Activated naive CD4-positive, alpha-beta T cell treated with anti-CD3 and anti-CD28 coated beads for 36 hours (primary cell): ENCODE measurements at regions not wholly inside any gene's neighbourhood (a gene's known extent, or its start where the extent isn't known, plus 50 kb on each side); places are given as distances from the start of the nearest gene placed in this dataset.

ENCODE experiments used
- CTCF ChIA-PET: fragments of 350-600 bp; sonication (Branson Sonifier 250); formaldehyde crosslinking; loops from one replicate; lab custom pipeline; 2021; ENCODE audit warnings: antibody characterized with exemption; lab: Charles Lee
- DNase-seq: peaks from one replicate; pipeline ENCODE4 v3.0.0-alpha.2; 2020
- H3K27ac Mint-ChIP-seq: one replicate; pipeline ENCODE4 v1.8.0; 2021; ENCODE audit warnings: mild to moderate bottlenecking, mixed read lengths
- H3K27me3 Mint-ChIP-seq: one replicate; pipeline ENCODE4 v1.8.0; 2021; ENCODE audit warnings: low read depth, mixed read lengths
- H3K36me3 Mint-ChIP-seq: one replicate; pipeline ENCODE4 v1.8.0; 2021; ENCODE audit warnings: low read depth, mixed read lengths
- H3K4me1 Mint-ChIP-seq: one replicate; pipeline ENCODE4 v1.8.0; 2021; ENCODE audit warnings: low read depth, mixed read lengths
- H3K4me3 Mint-ChIP-seq: one replicate; pipeline ENCODE4 v1.8.0; 2021; ENCODE audit warnings: mild to moderate bottlenecking, moderate library complexity, mixed read lengths
- H3K9me3 Mint-ChIP-seq: one replicate; pipeline ENCODE4 v1.8.0; 2021; ENCODE audit warnings: mixed read lengths
- intact Hi-C: fragments of 100-400 bp; cut with micrococcal nuclease; formaldehyde crosslinking; loops from one replicate; pipeline ENCODE4 v1.15.1; 2023

DNA sequence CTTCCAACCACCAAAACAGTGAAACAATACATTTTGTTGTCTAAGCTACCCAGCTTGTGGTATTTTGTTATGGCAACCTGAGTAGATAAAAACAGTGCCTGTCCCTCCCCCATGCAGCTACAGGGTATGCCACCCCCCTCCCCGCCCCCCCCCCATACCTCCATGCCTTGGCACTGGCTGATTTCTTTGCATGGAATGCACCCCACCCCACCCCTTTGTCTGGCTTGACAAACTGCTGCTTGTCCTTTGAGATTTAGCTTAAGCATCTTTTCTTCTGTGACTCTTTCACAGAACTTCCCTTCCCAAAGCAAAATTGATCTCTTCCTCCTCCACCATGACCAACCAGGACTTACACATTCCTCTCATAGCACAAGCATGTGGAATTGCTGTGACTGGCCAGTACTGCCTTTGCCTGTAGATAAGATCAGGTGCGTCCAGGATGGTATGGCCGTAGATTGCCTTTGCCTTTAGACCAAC is 64.6 kb upstream of the ADGRF1 start:
- Mint-ChIP-seq H3K4me3 (no peak overlapping the region), H3K4me1 (no peaks in the 10 kb centered on the region), H3K27ac (no peak overlapping the region), H3K36me3 (no peaks in the 10 kb centered on the region), H3K27me3 (peaks cover 11% of the 10 kb centered on the region), H3K9me3 (no peaks in the 10 kb centered on the region)
- CTCF ChIA-PET: no interaction called here
- DNase-seq: no peak
- intact Hi-C loops: no loop called here

DNA sequence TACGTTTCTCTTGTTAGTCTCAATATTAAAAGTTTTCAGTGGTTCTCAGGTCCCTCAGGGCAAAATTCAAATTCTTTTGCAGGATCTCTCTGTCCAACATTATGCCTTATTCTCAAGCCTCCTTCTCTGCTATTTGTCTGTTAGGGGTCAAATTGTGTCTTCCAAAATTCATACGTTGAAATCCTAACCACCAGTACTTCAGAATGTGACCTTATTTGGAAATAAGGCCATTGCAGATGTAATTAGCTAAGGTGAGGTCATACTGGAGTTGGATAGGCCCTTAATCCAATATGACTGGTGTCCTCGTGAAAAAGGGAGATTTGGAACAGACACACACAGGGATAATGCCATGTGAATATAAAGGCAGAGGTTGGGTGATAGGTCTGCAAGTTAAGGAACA is 64.1 kb upstream of the ADGRF1 start:
- Mint-ChIP-seq H3K9me3 (no peaks in the 10 kb centered on the region), H3K27ac (no peak overlapping the region), H3K27me3 (peaks cover 11% of the 10 kb centered on the region), H3K4me3 (no peak overlapping the region), H3K36me3 (no peaks in the 10 kb centered on the region), H3K4me1 (no peaks in the 10 kb centered on the region)
- no peak for DNase-seq
- CTCF ChIA-PET: interaction anchor here (0.6 kb wide), 1 partner anchor 559 kb away, joined by 4 read pairs; no protein-coding TSS in a partner anchor
- intact Hi-C loops: no loop called here

DNA sequence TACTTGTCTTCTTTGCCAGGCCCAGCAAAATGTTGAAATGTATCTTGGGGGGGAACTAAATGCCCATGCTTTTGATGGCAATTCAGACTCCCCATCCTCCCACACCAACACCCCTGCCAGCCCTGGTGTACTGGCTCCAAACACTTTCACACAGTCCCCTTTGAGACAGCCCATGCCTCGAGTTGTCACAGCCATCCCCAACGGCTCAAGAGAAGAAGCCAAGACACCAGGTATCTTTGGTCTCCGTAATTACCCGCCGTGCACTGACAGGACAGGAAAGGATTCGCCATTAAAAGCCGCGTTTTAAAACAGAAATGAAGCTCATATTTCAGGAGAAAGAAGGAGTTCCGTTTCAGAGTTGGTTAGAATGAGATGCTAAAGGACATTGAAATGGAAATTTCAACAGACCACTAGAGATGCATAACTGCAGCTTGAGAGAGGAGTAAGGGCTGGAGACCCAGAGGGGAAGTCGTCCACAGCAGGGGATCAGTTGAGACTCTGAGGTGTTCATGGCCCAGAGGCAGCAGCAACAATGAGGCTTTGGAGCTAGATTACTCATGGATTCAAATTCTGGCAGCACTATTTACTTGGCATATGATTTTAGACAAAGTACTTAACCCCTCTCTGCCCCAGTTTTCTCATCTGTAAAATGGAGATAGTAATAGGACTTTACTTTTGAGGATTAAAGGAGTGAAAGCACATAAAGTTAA is 63.5 kb upstream of the ADGRF1 start:
- Mint-ChIP-seq H3K27ac (no peak overlapping the region), H3K27me3 (peaks cover 11% of the 10 kb centered on the region), H3K4me3 (no peak overlapping the region), H3K36me3 (no peaks in the 10 kb centered on the region), H3K4me1 (no peaks in the 10 kb centered on the region), H3K9me3 (no peaks in the 10 kb centered on the region)
- intact Hi-C loops: no loop called here
- DNase-seq: no peak
- CTCF ChIA-PET: interaction anchor here (0.6 kb wide), 1 partner anchor 559 kb away, joined by 4 read pairs; no protein-coding TSS in a partner anchor

DNA sequence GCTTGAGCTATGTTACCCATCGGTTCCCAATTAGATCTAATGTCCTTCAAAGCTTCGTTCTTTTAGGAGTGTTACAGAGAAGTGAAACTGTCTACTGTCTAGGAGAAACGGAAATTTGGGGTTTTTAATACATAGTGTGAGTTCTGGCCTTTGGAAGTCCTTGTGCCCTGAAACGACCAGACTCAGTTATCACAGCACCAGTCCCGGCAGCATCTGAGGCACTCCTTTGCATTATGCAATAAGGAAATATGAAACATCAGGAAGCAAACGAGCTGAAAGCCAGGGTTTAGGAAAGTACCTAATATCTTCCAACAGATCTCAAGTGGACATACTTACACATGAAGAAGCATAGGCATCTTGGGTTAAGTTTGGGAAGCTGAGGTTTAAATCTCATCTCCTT is 61.8 kb upstream of the ADGRF1 start:
- peaks cover 6% of the 10 kb centered on the region for H3K27me3 Mint-ChIP-seq
- intact Hi-C loops: no loop called here
- no peaks in the 10 kb centered on the region for H3K36me3 Mint-ChIP-seq
- no peaks in the 10 kb centered on the region for H3K4me1 Mint-ChIP-seq
- CTCF ChIA-PET: interaction anchor here (1.1 kb wide), 1 partner anchor 207 kb away, joined by 3 read pairs; no protein-coding TSS in a partner anchor
- no peak overlapping the region for H3K4me3 Mint-ChIP-seq
- H3K9me3 Mint-ChIP-seq: no peaks in the 10 kb centered on the region
- no peak overlapping the region for H3K27ac Mint-ChIP-seq
- no peak for DNase-seq

DNA sequence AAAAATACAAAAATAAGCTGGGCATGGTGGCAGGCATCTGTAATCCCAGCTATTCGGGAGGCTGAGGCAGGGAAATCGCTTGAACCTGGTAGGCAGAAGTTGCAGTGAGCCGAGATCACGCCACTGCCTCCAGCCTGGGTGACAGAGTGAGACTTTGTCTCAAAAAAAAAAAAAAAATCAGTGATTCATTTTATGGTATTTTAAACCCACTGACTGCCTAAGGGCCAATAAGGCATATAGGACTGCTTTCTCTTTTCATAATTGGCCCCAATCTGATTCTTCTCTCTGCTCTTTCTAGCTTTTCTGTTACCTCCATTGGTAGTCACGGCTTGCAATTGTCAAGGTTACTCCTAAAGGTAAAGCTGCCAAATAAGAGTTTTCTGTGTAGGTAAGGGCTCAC is 60.2 kb upstream of the ADGRF1 start:
- Mint-ChIP-seq H3K4me1 (no peaks in the 10 kb centered on the region), H3K36me3 (no peaks in the 10 kb centered on the region), H3K27me3 (peaks cover 2% of the 10 kb centered on the region), H3K9me3 (no peaks in the 10 kb centered on the region), H3K27ac (no peak overlapping the region), H3K4me3 (no peak overlapping the region)
- CTCF ChIA-PET: no interaction called here
- intact Hi-C loops: no loop called here
- DNase-seq: no peak

DNA sequence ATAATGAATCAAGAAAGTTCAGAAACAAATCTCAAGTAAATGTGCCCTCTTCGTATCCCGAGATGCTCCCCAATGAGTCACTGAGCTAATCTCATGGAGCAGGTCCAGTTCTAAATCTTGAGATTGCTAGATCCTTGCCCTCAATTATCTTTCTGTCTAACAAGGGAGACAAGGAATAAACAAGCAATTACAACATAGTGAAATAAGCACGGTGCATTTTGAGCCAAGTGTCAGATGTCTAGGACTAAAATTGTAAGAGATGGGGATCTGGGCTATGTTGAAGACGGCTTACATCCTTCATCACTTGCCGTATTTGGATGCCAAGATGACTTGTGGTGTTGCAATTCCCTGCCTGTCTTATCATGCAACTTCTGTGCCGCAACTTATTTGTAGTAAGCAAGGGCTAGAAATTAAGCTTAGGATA is 56.5 kb upstream of the ADGRF1 start:
- intact Hi-C loops: no loop called here
- H3K4me3 Mint-ChIP-seq: no peak overlapping the region
- no peaks in the 10 kb centered on the region for H3K4me1 Mint-ChIP-seq
- H3K9me3 Mint-ChIP-seq: no peaks in the 10 kb centered on the region
- H3K27ac Mint-ChIP-seq: no peak overlapping the region
- DNase-seq: no peak
- peaks cover 4% of the 10 kb centered on the region for H3K27me3 Mint-ChIP-seq
- no peaks in the 10 kb centered on the region for H3K36me3 Mint-ChIP-seq
- CTCF ChIA-PET: interaction anchor here (0.7 to 4.0 kb wide), 3 partner anchors 207 to 259 kb away, joined by 4 to 31 read pairs (median 4); partner anchors contain the start of gene TNFRSF21

DNA sequence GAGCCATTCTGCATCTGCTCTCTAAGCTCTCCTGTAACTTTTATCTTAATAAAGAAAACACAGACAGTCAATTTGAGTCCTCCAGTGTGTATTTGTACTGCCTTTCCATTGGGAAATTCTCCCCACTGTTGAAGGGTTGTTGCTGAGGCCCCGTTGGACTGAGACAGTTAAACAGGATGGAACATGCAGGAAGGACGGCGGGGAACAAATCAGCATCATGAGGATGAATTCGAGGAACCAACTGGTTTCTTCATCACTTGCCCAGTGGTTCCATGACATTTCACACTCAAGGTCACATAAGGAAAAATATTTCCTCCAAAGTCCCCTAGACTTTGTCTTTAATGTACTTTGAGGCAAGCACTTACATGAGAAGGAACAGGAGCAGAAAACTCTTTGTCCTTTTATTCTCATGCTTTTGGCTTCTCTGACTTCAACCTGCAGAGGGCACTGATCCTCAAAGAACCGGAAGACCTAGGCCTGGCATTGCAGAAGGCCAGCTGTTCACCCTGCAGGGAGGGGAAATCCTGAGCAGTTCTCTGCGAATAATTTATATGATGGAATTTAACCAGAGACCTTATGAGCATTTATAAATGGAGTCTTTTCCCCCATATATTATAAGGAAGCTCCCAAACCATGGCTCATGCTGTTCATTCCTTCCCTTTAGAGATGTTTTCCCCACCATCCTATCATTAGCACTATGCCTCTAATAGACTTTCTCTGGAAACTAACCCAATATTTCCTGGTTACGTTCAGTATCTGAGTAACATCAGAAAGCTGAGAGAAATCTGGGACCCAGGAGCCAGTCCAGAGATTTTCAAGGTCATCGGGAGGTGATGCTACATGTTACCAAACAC is 55.2 kb upstream of the ADGRF1 start:
- Mint-ChIP-seq H3K27me3 (peaks cover 4% of the 10 kb centered on the region), H3K27ac (no peak overlapping the region), H3K4me1 (no peaks in the 10 kb centered on the region), H3K4me3 (no peak overlapping the region), H3K36me3 (no peaks in the 10 kb centered on the region), H3K9me3 (no peaks in the 10 kb centered on the region)
- intact Hi-C loops: loop anchor here (1.0 kb wide), 3 partner anchors 103 to 213 kb away; no protein-coding TSS in a partner anchor
- DNase-seq: peak; percentile 72
- CTCF ChIA-PET: interaction anchor here (0.7 to 4.0 kb wide), 5 partner anchors 40 to 217 kb away, joined by 3 to 31 read pairs (median 4); partner anchors contain the start of gene TNFRSF21

DNA sequence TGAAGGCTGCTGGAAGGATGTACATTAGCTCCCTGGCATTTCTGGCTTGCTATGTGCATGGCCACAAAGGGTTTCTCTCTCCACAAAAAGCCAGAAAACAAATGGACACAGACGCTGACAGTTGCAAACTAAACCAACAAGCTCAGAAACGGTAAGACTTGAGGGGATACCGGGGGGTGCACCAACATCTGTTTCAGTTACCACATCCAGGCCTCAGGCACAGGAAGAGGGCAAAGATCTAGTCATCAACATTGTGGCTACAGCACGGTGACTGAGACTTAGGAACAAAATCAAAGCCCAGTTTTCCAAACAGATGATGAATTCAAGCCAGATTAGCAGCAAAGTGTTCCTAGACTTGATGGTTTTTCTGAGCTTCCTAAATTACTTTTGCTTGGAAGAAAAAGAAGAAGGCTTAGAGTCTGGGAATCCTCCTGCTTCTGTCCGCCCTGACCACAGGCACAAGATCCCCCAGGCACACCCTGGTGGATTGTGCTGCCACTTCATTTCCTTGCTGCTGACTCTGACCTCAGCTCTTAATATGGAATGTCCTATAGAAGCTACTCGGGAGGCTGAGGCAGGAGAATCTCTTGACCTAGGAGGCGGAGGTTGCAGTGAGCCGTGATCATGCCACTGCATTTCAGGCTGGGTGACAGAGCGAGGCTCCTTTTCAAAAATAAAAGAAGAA is 54.2 kb upstream of the ADGRF1 start:
- intact Hi-C loops: no loop called here
- peaks cover 4% of the 10 kb centered on the region for H3K27me3 Mint-ChIP-seq

DNA sequence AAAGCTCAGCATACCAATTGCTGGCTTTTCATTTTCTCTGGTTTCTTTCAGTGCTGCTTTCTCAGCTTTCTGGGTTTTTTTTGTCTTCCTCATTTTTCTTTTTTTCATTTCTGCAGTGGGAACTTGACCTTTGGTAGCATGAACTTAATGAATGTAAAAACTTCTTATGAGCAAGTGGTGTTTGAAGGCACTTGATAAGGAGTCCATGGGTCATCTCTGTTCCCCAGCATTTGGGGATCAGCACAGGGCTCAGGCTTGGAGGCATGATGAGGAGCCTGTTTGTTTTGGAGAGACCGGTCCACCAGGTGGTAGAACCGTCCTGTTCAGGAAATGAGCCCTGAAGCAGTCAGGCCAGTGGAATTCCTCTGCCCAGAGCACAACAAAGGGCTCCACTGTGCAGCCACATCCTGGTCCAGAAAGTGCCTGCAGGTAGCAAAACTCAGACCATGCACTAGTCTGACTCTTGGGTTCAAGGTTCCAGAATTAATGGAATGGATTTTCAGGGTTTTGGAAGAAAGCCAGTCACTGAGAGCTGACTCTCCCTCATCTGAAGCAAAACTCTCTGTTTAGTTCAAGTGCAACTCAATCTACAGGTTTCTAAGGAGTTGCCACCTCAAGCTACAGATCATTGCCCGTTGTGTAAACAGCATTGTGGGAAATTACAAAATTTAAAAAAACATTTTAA is 52.3 kb upstream of the ADGRF1 start:
- Mint-ChIP-seq H3K4me1 (no peaks in the 10 kb centered on the region), H3K27ac (no peak overlapping the region), H3K4me3 (no peak overlapping the region), H3K9me3 (no peaks in the 10 kb centered on the region), H3K36me3 (no peaks in the 10 kb centered on the region), H3K27me3 (peaks cover 4% of the 10 kb centered on the region)
- CTCF ChIA-PET: interaction anchor here (0.7 to 1.6 kb wide), 2 partner anchors 28 to 215 kb away, joined by 3 read pairs; no protein-coding TSS in a partner anchor
- DNase-seq: no peak
- intact Hi-C loops: no loop called here

More for the DNA sequence above, 54.2 kb upstream of the ADGRF1 start:
- Mint-ChIP-seq H3K4me3 (no peak overlapping the region), H3K4me1 (no peaks in the 10 kb centered on the region), H3K27ac (no peak overlapping the region), H3K9me3 (no peaks in the 10 kb centered on the region), H3K36me3 (no peaks in the 10 kb centered on the region)
- DNase-seq: no peak
- CTCF ChIA-PET: interaction anchor here (0.8 to 4.0 kb wide), 3 partner anchors 22 to 218 kb away, joined by 3 to 31 read pairs (median 3); partner anchors contain the start of gene TNFRSF21

DNA sequence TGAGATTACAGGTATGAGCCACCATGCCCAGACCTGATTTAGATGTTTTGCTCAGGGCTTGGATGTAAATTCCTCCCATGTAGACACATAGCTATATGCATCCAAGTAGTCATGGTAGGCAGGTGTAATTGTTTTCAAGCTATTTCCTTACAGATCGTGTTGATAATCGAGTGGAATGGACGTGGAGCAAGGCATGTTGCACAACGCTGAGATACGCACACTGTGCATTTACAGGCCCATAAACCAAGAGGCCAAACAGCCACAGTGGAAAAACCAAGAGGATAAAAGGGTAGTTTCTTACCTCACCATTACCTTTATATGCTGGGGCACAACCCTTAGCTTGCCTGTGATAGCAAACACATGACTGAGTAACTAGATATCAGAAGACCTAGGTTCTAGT is 51.0 kb upstream of the ADGRF1 start:
- CTCF ChIA-PET: interaction anchor here (1.1 to 1.6 kb wide), 2 partner anchors 216 to 321 kb away, joined by 3 read pairs; no protein-coding TSS in a partner anchor
- Mint-ChIP-seq H3K27ac (no peak overlapping the region), H3K27me3 (peaks cover 4% of the 10 kb centered on the region), H3K4me1 (no peaks in the 10 kb centered on the region), H3K4me3 (no peak overlapping the region), H3K36me3 (no peaks in the 10 kb centered on the region), H3K9me3 (peaks cover 1% of the 10 kb centered on the region)
- DNase-seq: no peak
- intact Hi-C loops: no loop called here

DNA sequence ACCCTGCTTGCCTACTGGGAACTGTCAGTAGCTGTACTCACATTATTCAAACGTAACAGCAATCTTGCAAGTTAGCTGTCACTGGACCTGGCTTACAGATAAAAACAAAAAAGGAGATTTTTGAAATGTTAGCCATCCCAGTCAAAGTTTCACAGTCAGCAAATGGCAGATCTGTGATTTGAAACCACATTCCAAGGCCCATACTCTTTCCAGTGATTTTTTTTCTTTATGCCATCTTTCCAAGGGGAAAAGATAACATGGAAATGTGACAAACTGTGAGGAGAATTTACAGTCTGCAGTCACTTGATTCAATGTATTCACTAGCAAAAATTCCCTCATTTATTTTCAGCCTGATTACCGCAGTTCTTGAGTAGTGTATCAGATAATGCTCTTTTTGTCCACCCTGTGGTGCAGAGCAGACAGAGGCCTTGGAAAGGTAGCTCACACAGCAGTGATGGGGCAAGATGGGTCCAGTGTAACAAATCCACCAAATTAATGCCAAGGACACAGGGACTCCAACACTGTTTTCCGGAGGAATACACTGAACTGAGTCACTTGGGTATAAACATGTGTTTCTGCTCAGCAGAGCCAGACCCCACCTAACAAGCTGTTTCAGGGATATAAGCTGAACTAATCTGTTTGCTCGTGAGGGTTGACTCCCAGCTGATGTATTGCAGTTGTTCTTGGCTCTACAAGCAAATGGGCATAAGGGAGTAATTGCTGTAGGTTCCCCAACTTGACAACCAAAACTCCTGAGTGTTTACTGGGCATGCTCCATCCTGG is 49.9 kb upstream of the ADGRF1 start:
- Mint-ChIP-seq H3K27ac (no peak overlapping the region), H3K4me1 (no peaks in the 10 kb centered on the region), H3K27me3 (peaks cover 4% of the 10 kb centered on the region), H3K4me3 (no peak overlapping the region), H3K9me3 (peaks cover 1% of the 10 kb centered on the region), H3K36me3 (no peaks in the 10 kb centered on the region)
- no peak for DNase-seq
- intact Hi-C loops: no loop called here
- CTCF ChIA-PET: interaction anchor here (0.6 to 0.7 kb wide), 2 partner anchors 194 to 215 kb away, joined by 3 read pairs; no protein-coding TSS in a partner anchor
